Activated naive CD8-positive, alpha-beta T cell (primary cell): ENCODE measurements at regions not wholly inside any gene's neighbourhood (a gene's known extent, or its start where the extent isn't known, plus 50 kb on each side); places are given as distances from the start of the nearest gene placed in this dataset.

ENCODE experiments used
- H3K27ac Mint-ChIP-seq: one replicate; pipeline ENCODE4 v1.8.0; 2021; ENCODE audit warnings: mixed read lengths
- H3K27me3 Mint-ChIP-seq: one replicate; pipeline ENCODE4 v1.8.0; 2021; ENCODE audit warnings: mixed read lengths
- H3K36me3 Mint-ChIP-seq: one replicate; pipeline ENCODE4 v1.8.0; 2021; ENCODE audit warnings: mixed read lengths
- H3K4me1 Mint-ChIP-seq: one replicate; pipeline ENCODE4 v1.8.0; 2021; ENCODE audit warnings: low read depth, mixed read lengths
- H3K4me3 Mint-ChIP-seq: one replicate; pipeline ENCODE4 v1.8.0; 2021; ENCODE audit warnings: mild to moderate bottlenecking, mixed read lengths
- H3K9me3 Mint-ChIP-seq: one replicate; pipeline ENCODE4 v1.8.0; 2021; ENCODE audit warnings: low read depth, mixed read lengths

- Mint-ChIP-seq H3K4me1 (no peaks in the 10 kb centered on the region), H3K9me3 (peaks cover 8% of the 10 kb centered on the region), H3K4me3 (no peak overlapping the region), H3K27me3 (no peaks in the 10 kb centered on the region), H3K36me3 (no peaks in the 10 kb centered on the region), H3K27ac (no peak overlapping the region)
These were observed 1000.4 kb downstream of the CDH11 start for GRCh38 chr16:64121473-64121872.

DNA sequence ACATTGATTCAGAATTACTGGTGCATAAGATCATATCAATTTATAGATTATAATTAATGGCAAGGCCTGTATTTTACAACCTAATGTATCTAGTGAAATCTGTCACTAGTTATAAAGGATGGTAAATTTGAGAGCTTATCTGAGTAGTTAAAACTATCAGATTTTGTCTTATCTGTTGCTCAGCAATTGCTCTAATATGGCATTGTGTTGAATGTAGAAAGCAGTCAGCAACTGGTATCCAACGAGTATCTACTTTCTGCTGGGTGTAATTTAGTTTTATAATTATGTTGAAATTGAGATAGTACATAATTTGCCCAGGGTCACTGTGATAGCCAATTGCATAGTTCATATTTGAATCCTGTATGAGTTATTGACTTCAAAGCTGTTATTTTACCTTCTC lies 1005.7 kb downstream of the CDH11 start:
- Mint-ChIP-seq H3K4me3 (no peak overlapping the region), H3K36me3 (no peaks in the 10 kb centered on the region), H3K27ac (no peak overlapping the region), H3K4me1 (no peaks in the 10 kb centered on the region), H3K9me3 (peaks cover 10% of the 10 kb centered on the region), H3K27me3 (no peaks in the 10 kb centered on the region)

- H3K27me3 Mint-ChIP-seq, result no peaks in the 10 kb centered on the region
- H3K9me3 Mint-ChIP-seq, result peaks cover 19% of the 10 kb centered on the region
- no peaks in the 10 kb centered on the region for H3K36me3 Mint-ChIP-seq
These were observed 1012.6 kb downstream of the CDH11 start for GRCh38 chr16:64109241-64109640.

GRCh38 chr16:64102654-64103053 lies 1019.2 kb downstream of the CDH11 start:
- no peak overlapping the region for H3K27ac Mint-ChIP-seq
- H3K9me3 Mint-ChIP-seq, result peaks cover 16% of the 10 kb centered on the region
- no peaks in the 10 kb centered on the region for H3K27me3 Mint-ChIP-seq
- H3K36me3 Mint-ChIP-seq, result no peaks in the 10 kb centered on the region
- H3K4me1 Mint-ChIP-seq, result no peaks in the 10 kb centered on the region
- no peak overlapping the region for H3K4me3 Mint-ChIP-seq

More at GRCh38 chr16:64109241-64109640, 1012.6 kb downstream of the CDH11 start:
- no peaks in the 10 kb centered on the region for H3K4me1 Mint-ChIP-seq
- no peak overlapping the region for H3K27ac Mint-ChIP-seq
- no peak overlapping the region for H3K4me3 Mint-ChIP-seq

GRCh38 chr16:64098451-64098850 lies 1023.4 kb downstream of the CDH11 start:
- Mint-ChIP-seq H3K9me3 (peaks cover 13% of the 10 kb centered on the region), H3K27ac (no peak overlapping the region), H3K4me3 (no peak overlapping the region), H3K36me3 (no peaks in the 10 kb centered on the region), H3K27me3 (no peaks in the 10 kb centered on the region), H3K4me1 (no peaks in the 10 kb centered on the region)

- Mint-ChIP-seq H3K27ac (no peak overlapping the region), H3K36me3 (no peaks in the 10 kb centered on the region), H3K9me3 (peaks cover 8% of the 10 kb centered on the region), H3K4me1 (no peaks in the 10 kb centered on the region), H3K27me3 (no peaks in the 10 kb centered on the region), H3K4me3 (no peak overlapping the region)
These were observed 1025.2 kb downstream of the CDH11 start for GRCh38 chr16:64096689-64097088.

- Mint-ChIP-seq H3K4me1 (no peaks in the 10 kb centered on the region), H3K4me3 (no peak overlapping the region), H3K9me3 (peaks cover 8% of the 10 kb centered on the region), H3K36me3 (no peaks in the 10 kb centered on the region), H3K27me3 (no peaks in the 10 kb centered on the region), H3K27ac (no peak overlapping the region)
These were observed 1026.8 kb downstream of the CDH11 start for GRCh38 chr16:64094992-64095634.

GRCh38 chr16:64094181-64094965 lies 1027.5 kb downstream of the CDH11 start:
- H3K9me3 Mint-ChIP-seq, result peaks cover 1% of the 10 kb centered on the region
- no peak overlapping the region for H3K4me3 Mint-ChIP-seq
- no peaks in the 10 kb centered on the region for H3K27me3 Mint-ChIP-seq
- no peaks in the 10 kb centered on the region for H3K36me3 Mint-ChIP-seq
- no peaks in the 10 kb centered on the region for H3K4me1 Mint-ChIP-seq
- H3K27ac Mint-ChIP-seq, result no peak overlapping the region

DNA sequence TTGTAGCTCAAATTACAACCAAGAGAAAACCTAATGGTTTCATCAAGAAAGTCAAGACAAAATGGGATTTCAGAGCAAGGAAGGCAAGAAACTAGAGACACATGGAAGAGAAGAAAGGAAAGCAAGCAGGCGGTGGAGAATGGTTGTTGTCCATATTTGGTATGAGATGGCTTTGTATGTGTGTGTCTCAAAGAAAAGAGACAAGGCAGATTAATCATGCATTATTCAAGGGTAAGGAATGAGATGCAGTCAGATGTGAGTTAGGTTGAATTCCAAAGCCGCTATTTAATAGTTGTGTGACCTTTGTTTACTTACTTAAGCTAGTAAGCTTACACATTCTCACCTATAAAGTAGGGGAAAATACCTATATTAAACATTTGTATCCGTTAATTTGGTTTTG lies 1029.6 kb downstream of the CDH11 start:
- H3K36me3 Mint-ChIP-seq, result no peaks in the 10 kb centered on the region
- H3K27me3 Mint-ChIP-seq, result no peaks in the 10 kb centered on the region
- no peak overlapping the region for H3K4me3 Mint-ChIP-seq
- H3K9me3 Mint-ChIP-seq, result peaks cover 3% of the 10 kb centered on the region
- H3K4me1 Mint-ChIP-seq, result no peaks in the 10 kb centered on the region
- H3K27ac Mint-ChIP-seq, result no peak overlapping the region

DNA sequence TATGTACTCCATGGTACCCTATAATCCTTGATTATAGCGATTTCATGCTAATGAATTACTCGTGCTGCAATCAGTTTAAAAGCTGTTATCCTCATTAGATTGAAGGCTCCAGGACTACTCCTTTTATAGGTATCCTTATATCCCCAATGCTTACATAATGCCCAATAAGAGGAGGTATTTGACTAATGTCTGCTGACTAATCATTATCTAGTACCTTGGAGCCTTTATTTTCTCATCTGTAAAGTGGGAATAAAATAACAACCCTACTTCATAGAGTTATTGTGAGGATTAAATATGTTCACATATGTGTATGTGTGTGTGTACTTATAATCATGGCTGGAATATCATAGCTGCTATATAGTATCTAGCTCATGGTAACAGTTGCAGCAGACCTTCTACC lies 1031.5 kb downstream of the CDH11 start:
- H3K4me1 Mint-ChIP-seq, result no peaks in the 10 kb centered on the region
- H3K9me3 Mint-ChIP-seq, result peaks cover 8% of the 10 kb centered on the region
- H3K4me3 Mint-ChIP-seq, result no peak overlapping the region
- H3K27ac Mint-ChIP-seq, result no peak overlapping the region
- H3K36me3 Mint-ChIP-seq, result no peaks in the 10 kb centered on the region
- H3K27me3 Mint-ChIP-seq, result no peaks in the 10 kb centered on the region

- H3K36me3 Mint-ChIP-seq, result no peaks in the 10 kb centered on the region
- H3K27me3 Mint-ChIP-seq, result no peaks in the 10 kb centered on the region
- no peak overlapping the region for H3K27ac Mint-ChIP-seq
- H3K4me3 Mint-ChIP-seq, result no peak overlapping the region
- H3K4me1 Mint-ChIP-seq, result no peaks in the 10 kb centered on the region
- peaks cover 8% of the 10 kb centered on the region for H3K9me3 Mint-ChIP-seq
These were observed 1032.2 kb downstream of the CDH11 start for GRCh38 chr16:64089697-64090096.

DNA sequence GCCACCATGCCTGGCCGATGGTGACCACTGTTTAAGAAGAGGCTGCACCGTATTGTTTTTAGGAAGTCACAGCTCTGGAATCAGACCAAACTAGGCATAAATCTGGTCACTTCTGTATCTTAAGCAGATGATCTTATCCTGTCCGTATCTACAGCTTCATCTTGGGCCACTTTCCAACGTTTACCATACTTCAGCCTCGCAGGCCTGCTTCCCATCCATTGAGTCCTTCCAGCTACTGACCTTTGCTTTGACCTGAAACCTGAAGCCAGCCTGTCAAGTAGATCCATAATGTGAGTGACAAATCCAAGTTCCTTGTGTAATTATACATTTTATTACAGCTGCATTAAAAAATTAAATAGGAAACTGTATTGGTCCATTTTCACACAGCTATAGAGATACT lies 1033.0 kb downstream of the CDH11 start:
- no peaks in the 10 kb centered on the region for H3K4me1 Mint-ChIP-seq
- H3K36me3 Mint-ChIP-seq, result no peaks in the 10 kb centered on the region
- no peak overlapping the region for H3K27ac Mint-ChIP-seq
- H3K4me3 Mint-ChIP-seq, result no peak overlapping the region
- peaks cover 8% of the 10 kb centered on the region for H3K9me3 Mint-ChIP-seq
- H3K27me3 Mint-ChIP-seq, result no peaks in the 10 kb centered on the region

DNA sequence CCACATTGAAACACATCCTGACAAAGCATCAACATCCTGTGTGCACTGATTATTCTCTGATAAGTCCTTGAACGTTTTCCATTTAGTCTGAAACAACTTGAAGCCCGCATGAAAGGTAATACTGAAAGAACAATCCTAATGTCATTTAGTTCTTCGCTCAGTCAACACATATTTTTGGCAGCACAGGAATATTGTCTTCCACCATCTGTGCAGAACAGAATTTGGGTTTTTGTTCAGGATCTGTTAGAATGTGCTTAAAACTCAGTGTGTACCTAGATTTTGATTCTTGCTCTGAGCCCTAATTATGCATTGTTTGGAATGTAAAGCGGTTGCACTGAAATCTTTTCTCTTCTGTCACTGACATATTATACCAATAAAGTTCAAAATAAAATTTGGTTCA lies 1036.6 kb downstream of the CDH11 start:
- H3K4me3 Mint-ChIP-seq, result no peak overlapping the region
- no peaks in the 10 kb centered on the region for H3K27me3 Mint-ChIP-seq
- no peaks in the 10 kb centered on the region for H3K36me3 Mint-ChIP-seq
- H3K4me1 Mint-ChIP-seq, result no peaks in the 10 kb centered on the region
- H3K27ac Mint-ChIP-seq, result no peak overlapping the region
- peaks cover 12% of the 10 kb centered on the region for H3K9me3 Mint-ChIP-seq

GRCh38 chr16:64084706-64085105 lies 1037.2 kb downstream of the CDH11 start:
- no peaks in the 10 kb centered on the region for H3K27me3 Mint-ChIP-seq
- H3K4me3 Mint-ChIP-seq, result no peak overlapping the region
- no peaks in the 10 kb centered on the region for H3K36me3 Mint-ChIP-seq
- no peak overlapping the region for H3K27ac Mint-ChIP-seq
- no peaks in the 10 kb centered on the region for H3K4me1 Mint-ChIP-seq
- peaks cover 12% of the 10 kb centered on the region for H3K9me3 Mint-ChIP-seq

- Mint-ChIP-seq H3K4me1 (no peaks in the 10 kb centered on the region), H3K27me3 (no peaks in the 10 kb centered on the region), H3K27ac (no peak overlapping the region), H3K36me3 (no peaks in the 10 kb centered on the region), H3K4me3 (no peak overlapping the region), H3K9me3 (peaks cover 12% of the 10 kb centered on the region)
These were observed 1038.3 kb downstream of the CDH11 start for GRCh38 chr16:64083428-64084129.
